ENCODE measurements at regions not wholly inside any gene's neighbourhood (a gene's known extent, or its start where the extent isn't known, plus 50 kb on each side); places are given as distances from the start of the nearest gene placed in this dataset.

DNA sequence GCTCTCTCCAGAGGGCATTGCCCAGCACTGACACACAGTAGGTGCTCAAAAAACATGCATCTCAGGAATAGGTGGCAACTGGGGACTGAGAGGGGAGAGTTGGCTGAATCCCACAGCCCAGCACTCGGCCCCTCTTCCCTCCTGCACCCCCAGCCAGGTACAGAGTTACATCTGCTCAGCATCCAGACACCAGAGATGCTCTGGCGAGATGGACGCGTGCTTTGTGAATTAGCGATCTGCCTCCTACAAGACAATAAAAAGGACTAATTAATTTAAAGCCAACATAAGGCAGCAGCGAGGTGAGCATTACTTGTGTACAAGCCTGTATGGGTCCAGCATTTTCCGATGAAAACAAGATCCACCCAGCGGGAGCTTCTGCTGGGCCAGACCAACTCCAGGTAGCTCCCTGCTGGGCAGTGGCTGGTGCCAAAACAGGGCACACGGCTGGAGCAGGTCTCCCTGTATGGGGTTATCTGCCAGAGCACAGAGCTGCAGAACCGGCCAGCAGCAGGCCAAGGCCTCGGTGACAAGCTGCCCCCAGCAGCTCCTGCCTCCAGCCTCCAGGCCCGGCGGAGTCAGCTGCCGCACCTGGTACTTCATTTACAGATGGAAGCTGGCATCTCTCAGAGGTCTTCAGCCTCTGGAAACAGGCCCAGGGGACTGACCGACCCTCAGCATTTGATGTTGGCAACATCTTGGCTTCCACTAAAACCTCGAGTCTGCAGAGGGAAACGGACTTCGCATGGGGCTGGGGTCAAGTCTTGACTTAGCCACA is 219.7 kb upstream of the SDK2 start:
- Histone ChIP-seq H3K27me3 (ENCODE audit: control insufficient read depth in 1 of 2, insufficient read depth in 2 of 2, low read length in 2 of 2) (no peaks in the 10 kb centered on the region), H3K9me3 (ENCODE audit: control insufficient read depth in 2 of 2, insufficient read depth in 1 of 2, low read depth in 1 of 2, low read length in 1 of 2) (no peaks in the 10 kb centered on the region), H3K4me3 (ENCODE audit: low read depth in 1 of 2, low read length in 2 of 2) (no peak overlapping the region), H3K4me1 (ENCODE audit: control insufficient read depth in 2 of 2, insufficient read depth in 2 of 2, low read length in 1 of 2) (peaks cover 0 to 7% of the 10 kb centered on the region in 2 donors), H3K27ac (ENCODE audit: low read depth in 2 of 2, low read length in 1 of 2) (no peak overlapping the region), H3K36me3 (ENCODE audit: control insufficient read depth in 2 of 2, insufficient read depth in 2 of 2, low read length in 1 of 2) (no peaks in the 10 kb centered on the region)
- 87 to 88% methylated on average over 18 of the region's 18 CpGs for WGBS, 2 donors

DNA sequence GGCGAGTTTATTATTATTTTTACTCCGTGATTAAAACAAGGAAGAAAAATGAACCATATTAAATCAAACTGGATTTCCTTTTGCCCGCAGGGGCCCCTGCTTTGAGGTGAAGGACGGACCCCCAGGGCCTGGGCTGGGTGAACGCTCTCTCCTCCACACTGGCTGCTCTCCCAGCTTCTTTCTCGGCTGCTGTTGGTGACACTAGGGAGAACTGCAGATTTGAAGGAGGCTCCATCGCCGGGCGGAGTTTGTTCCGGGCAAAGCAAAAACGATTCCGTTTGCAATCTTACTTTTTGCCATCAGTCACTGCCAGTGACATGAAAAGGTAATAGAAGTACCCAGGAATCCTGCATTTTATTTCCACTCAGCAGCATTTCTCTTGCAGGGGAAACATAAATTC is 221.6 kb upstream of the SDK2 start:
- Histone ChIP-seq H3K9me3 (ENCODE audit: control insufficient read depth in 2 of 2, insufficient read depth in 1 of 2, low read depth in 1 of 2, low read length in 1 of 2) (no peaks in the 10 kb centered on the region), H3K4me3 (ENCODE audit: low read depth in 1 of 2, low read length in 2 of 2) (no peak overlapping the region), H3K27me3 (ENCODE audit: control insufficient read depth in 1 of 2, insufficient read depth in 2 of 2, low read length in 2 of 2) (no peaks in the 10 kb centered on the region), H3K27ac (ENCODE audit: low read depth in 2 of 2, low read length in 1 of 2) (no peak overlapping the region), H3K4me1 (ENCODE audit: control insufficient read depth in 2 of 2, insufficient read depth in 2 of 2, low read length in 1 of 2) (peaks cover 0 to 7% of the 10 kb centered on the region in 2 donors), H3K36me3 (ENCODE audit: control insufficient read depth in 2 of 2, insufficient read depth in 2 of 2, low read length in 1 of 2) (no peaks in the 10 kb centered on the region)
- 48 to 62% methylated on average over 12 of the region's 12 CpGs for WGBS, 2 donors

DNA sequence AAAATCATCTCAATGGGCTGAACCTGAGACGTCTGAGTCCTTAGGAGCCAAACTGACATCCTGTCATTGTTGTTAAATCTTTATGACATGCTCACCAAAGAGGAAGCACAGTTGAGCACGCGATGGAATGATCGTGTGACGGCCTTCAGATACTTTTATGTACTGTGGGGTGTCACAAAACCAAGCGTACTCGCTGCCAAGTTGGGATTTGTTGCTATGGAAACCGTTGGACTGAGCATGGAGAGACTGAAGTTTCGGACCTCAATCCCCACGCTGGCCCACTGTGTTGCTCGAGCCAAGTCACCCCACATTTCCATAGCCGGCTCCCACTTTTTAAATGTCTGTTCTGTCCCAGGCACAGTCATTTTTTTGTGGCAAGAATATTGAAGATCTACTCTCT is 222.8 kb upstream of the SDK2 start:
- Histone ChIP-seq H3K4me1 (ENCODE audit: control insufficient read depth in 2 of 2, insufficient read depth in 2 of 2, low read length in 1 of 2) (peaks cover 0 to 2% of the 10 kb centered on the region in 2 donors), H3K4me3 (ENCODE audit: low read depth in 1 of 2, low read length in 2 of 2) (no peak overlapping the region), H3K36me3 (ENCODE audit: control insufficient read depth in 2 of 2, insufficient read depth in 2 of 2, low read length in 1 of 2) (no peaks in the 10 kb centered on the region), H3K27me3 (ENCODE audit: control insufficient read depth in 1 of 2, insufficient read depth in 2 of 2, low read length in 2 of 2) (no peaks in the 10 kb centered on the region), H3K9me3 (ENCODE audit: control insufficient read depth in 2 of 2, insufficient read depth in 1 of 2, low read depth in 1 of 2, low read length in 1 of 2) (no peaks in the 10 kb centered on the region), H3K27ac (ENCODE audit: low read depth in 2 of 2, low read length in 1 of 2) (no peak overlapping the region)
- 66 to 72% methylated on average over 12 of the region's 12 CpGs for WGBS, 2 donors

- WGBS, 2 donors = 86 to 88% methylated on average over 6 of the region's 6 CpGs
- H3K27ac ChIP-seq (ENCODE audit: low read depth in 2 of 2, low read length in 1 of 2) = no peak overlapping the region
- no peaks in the 10 kb centered on the region for H3K9me3 ChIP-seq (ENCODE audit: control insufficient read depth in 2 of 2, insufficient read depth in 1 of 2, low read depth in 1 of 2, low read length in 1 of 2)
- no peaks in the 10 kb centered on the region for H3K36me3 ChIP-seq (ENCODE audit: control insufficient read depth in 2 of 2, insufficient read depth in 2 of 2, low read length in 1 of 2)
- no peaks in the 10 kb centered on the region for H3K27me3 ChIP-seq (ENCODE audit: control insufficient read depth in 1 of 2, insufficient read depth in 2 of 2, low read length in 2 of 2)
- H3K4me3 ChIP-seq (ENCODE audit: low read depth in 1 of 2, low read length in 2 of 2) = no peak overlapping the region
- peaks cover 3 to 8% of the 10 kb centered on the region in 2 donors for H3K4me1 ChIP-seq (ENCODE audit: control insufficient read depth in 2 of 2, insufficient read depth in 2 of 2, low read length in 1 of 2)
Observed at GRCh38 chr17:73870068-73870467, 225.8 kb upstream of the SDK2 start.

GRCh38 chr17:73870473-73870872 is 226.2 kb upstream of the SDK2 start:
- Histone ChIP-seq H3K9me3 (ENCODE audit: control insufficient read depth in 2 of 2, insufficient read depth in 1 of 2, low read depth in 1 of 2, low read length in 1 of 2) (no peaks in the 10 kb centered on the region), H3K4me1 (ENCODE audit: control insufficient read depth in 2 of 2, insufficient read depth in 2 of 2, low read length in 1 of 2) (peaks cover 3 to 9% of the 10 kb centered on the region in 2 donors), H3K27ac (ENCODE audit: low read depth in 2 of 2, low read length in 1 of 2) (no peak overlapping the region), H3K27me3 (ENCODE audit: control insufficient read depth in 1 of 2, insufficient read depth in 2 of 2, low read length in 2 of 2) (no peaks in the 10 kb centered on the region), H3K4me3 (ENCODE audit: low read depth in 1 of 2, low read length in 2 of 2) (no peak overlapping the region), H3K36me3 (ENCODE audit: control insufficient read depth in 2 of 2, insufficient read depth in 2 of 2, low read length in 1 of 2) (no peaks in the 10 kb centered on the region)
- 80 to 85% methylated on average over 1 of the region's 1 CpG for WGBS, 2 donors

GRCh38 chr17:73872816-73873215 is 228.6 kb upstream of the SDK2 start:
- 64 to 68% methylated on average over 3 of the region's 3 CpGs for WGBS, 2 donors
- Histone ChIP-seq H3K27me3 (ENCODE audit: control insufficient read depth in 1 of 2, insufficient read depth in 2 of 2, low read length in 2 of 2) (no peaks in the 10 kb centered on the region), H3K4me1 (ENCODE audit: control insufficient read depth in 2 of 2, insufficient read depth in 2 of 2, low read length in 1 of 2) (peaks cover 3 to 9% of the 10 kb centered on the region in 2 donors), H3K36me3 (ENCODE audit: control insufficient read depth in 2 of 2, insufficient read depth in 2 of 2, low read length in 1 of 2) (no peaks in the 10 kb centered on the region), H3K4me3 (ENCODE audit: low read depth in 1 of 2, low read length in 2 of 2) (no peak overlapping the region), H3K9me3 (ENCODE audit: control insufficient read depth in 2 of 2, insufficient read depth in 1 of 2, low read depth in 1 of 2, low read length in 1 of 2) (no peaks in the 10 kb centered on the region), H3K27ac (ENCODE audit: low read depth in 2 of 2, low read length in 1 of 2) (no peak overlapping the region)

DNA sequence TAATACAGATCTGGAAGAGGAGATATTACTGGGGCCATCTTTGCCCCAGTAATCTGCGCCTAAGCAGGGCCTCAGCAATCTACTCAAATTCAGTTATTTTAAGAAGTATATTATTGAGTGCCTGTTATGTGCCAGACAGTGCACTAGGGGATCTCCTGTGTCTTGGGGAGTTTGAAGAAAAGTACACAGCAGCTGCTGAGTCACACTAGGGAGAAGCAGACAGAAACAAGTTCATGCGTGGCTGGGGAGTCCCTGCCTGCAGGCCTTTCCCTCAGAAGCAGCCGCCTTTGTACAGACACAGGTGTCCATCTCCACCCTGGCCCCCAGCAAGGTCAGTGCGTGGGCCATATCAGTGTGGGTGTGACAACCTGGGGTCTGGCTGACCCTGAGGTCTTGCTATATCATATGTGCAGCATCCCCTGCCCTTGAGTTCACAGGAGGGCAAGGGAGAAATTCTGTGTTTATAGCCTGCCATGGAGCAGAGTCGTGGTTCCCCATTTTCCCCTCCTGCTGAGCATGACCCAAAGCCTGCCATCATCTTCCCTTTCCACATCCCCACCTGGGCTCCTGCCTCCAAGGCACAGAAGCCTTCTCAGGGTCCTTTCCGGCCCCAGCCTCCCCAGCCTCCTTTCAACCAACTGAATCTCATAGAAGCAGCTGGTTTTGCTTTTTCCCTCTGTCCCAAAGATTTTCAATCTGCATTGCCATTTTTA is 229.9 kb upstream of the SDK2 start:
- Histone ChIP-seq H3K36me3 (ENCODE audit: control insufficient read depth in 2 of 2, insufficient read depth in 2 of 2, low read length in 1 of 2) (no peaks in the 10 kb centered on the region), H3K27me3 (ENCODE audit: control insufficient read depth in 1 of 2, insufficient read depth in 2 of 2, low read length in 2 of 2) (no peaks in the 10 kb centered on the region), H3K4me3 (ENCODE audit: low read depth in 1 of 2, low read length in 2 of 2) (no peak overlapping the region), H3K27ac (ENCODE audit: low read depth in 2 of 2, low read length in 1 of 2) (no peak overlapping the region), H3K9me3 (ENCODE audit: control insufficient read depth in 2 of 2, insufficient read depth in 1 of 2, low read depth in 1 of 2, low read length in 1 of 2) (no peaks in the 10 kb centered on the region), H3K4me1 (ENCODE audit: control insufficient read depth in 2 of 2, insufficient read depth in 2 of 2, low read length in 1 of 2) (peaks cover 3 to 7% of the 10 kb centered on the region in 2 donors)
- 43 to 59% methylated on average over 6 of the region's 6 CpGs for WGBS, 2 donors

DNA sequence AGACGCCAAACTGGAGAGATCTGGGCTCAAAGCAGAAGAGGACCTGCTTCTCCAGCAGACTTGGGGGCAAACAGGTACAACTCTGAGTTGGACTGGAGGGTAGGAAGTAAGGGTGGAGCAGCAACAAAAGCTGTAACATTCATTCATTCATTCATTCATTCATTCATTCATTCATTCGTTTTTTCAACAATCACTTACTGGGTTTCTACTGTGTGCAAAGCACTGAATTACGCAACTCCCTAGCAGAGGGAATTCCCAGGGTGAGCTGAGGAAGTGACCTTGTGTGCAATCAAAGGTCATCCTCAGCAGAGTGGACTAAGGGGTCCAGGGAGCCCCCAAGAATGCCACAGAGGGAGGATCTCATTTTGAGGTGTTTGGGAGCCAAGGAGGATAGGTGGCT is 231.1 kb upstream of the SDK2 start:
- 42 to 44% methylated on average over 3 of the region's 3 CpGs for WGBS, 2 donors
- no peaks in the 10 kb centered on the region for H3K27me3 ChIP-seq (ENCODE audit: control insufficient read depth in 1 of 2, insufficient read depth in 2 of 2, low read length in 2 of 2)
- H3K9me3 ChIP-seq (ENCODE audit: control insufficient read depth in 2 of 2, insufficient read depth in 1 of 2, low read depth in 1 of 2, low read length in 1 of 2) = no peaks in the 10 kb centered on the region
- peaks cover 3 to 7% of the 10 kb centered on the region in 2 donors for H3K4me1 ChIP-seq (ENCODE audit: control insufficient read depth in 2 of 2, insufficient read depth in 2 of 2, low read length in 1 of 2)
- H3K4me3 ChIP-seq (ENCODE audit: low read depth in 1 of 2, low read length in 2 of 2) = no peak overlapping the region
- no peak overlapping the region for H3K27ac ChIP-seq (ENCODE audit: low read depth in 2 of 2, low read length in 1 of 2)
- no peaks in the 10 kb centered on the region for H3K36me3 ChIP-seq (ENCODE audit: control insufficient read depth in 2 of 2, insufficient read depth in 2 of 2, low read length in 1 of 2)

- H3K27me3 ChIP-seq (ENCODE audit: control insufficient read depth in 1 of 2, insufficient read depth in 2 of 2, low read length in 2 of 2) = no peaks in the 10 kb centered on the region
- no peaks in the 10 kb centered on the region for H3K9me3 ChIP-seq (ENCODE audit: control insufficient read depth in 2 of 2, insufficient read depth in 1 of 2, low read depth in 1 of 2, low read length in 1 of 2)
- 74 to 82% methylated on average over 9 of the region's 9 CpGs for WGBS, 2 donors
- no peaks in the 10 kb centered on the region for H3K36me3 ChIP-seq (ENCODE audit: control insufficient read depth in 2 of 2, insufficient read depth in 2 of 2, low read length in 1 of 2)
- no peak overlapping the region for H3K4me3 ChIP-seq (ENCODE audit: low read depth in 1 of 2, low read length in 2 of 2)
- no peak overlapping the region for H3K27ac ChIP-seq (ENCODE audit: low read depth in 2 of 2, low read length in 1 of 2)
- H3K4me1 ChIP-seq (ENCODE audit: control insufficient read depth in 2 of 2, insufficient read depth in 2 of 2, low read length in 1 of 2) = peaks cover 3 to 7% of the 10 kb centered on the region in 2 donors
Observed at GRCh38 chr17:73877962-73878361, 233.7 kb upstream of the SDK2 start.

- Histone ChIP-seq H3K36me3 (ENCODE audit: control insufficient read depth in 2 of 2, insufficient read depth in 2 of 2, low read length in 1 of 2) (no peaks in the 10 kb centered on the region), H3K27ac (ENCODE audit: low read depth in 2 of 2, low read length in 1 of 2) (no peak overlapping the region), H3K4me1 (ENCODE audit: control insufficient read depth in 2 of 2, insufficient read depth in 2 of 2, low read length in 1 of 2) (peaks cover 3 to 7% of the 10 kb centered on the region in 2 donors), H3K9me3 (ENCODE audit: control insufficient read depth in 2 of 2, insufficient read depth in 1 of 2, low read depth in 1 of 2, low read length in 1 of 2) (no peaks in the 10 kb centered on the region), H3K27me3 (ENCODE audit: control insufficient read depth in 1 of 2, insufficient read depth in 2 of 2, low read length in 2 of 2) (no peaks in the 10 kb centered on the region), H3K4me3 (ENCODE audit: low read depth in 1 of 2, low read length in 2 of 2) (no peak overlapping the region)
- 88 to 92% methylated on average over 14 of the region's 14 CpGs for WGBS, 2 donors
Observed at GRCh38 chr17:73878923-73879322, 234.7 kb upstream of the SDK2 start.

Data from esophagus (tissue), 2 donors.